ENCODE measurements at regions not wholly inside any gene's neighbourhood (a gene's known extent, or its start where the extent isn't known, plus 50 kb on each side); places are given as distances from the start of the nearest gene placed in this dataset.
"Not testable (repeated sequence)": the region's sequence is repeated elsewhere in the genome, so short reads cannot be mapped to it uniquely, and the experiment has no call there.

- no peak for DNase-seq
Measured at GRCh38 chr4:81754169-81754568, 282.5 kb upstream of the RASGEF1B start.

GRCh38 chr4:81751531-81752289, 280.0 kb upstream of the RASGEF1B start:
- no peak for DNase-seq

- no peak for DNase-seq
Measured at GRCh38 chr4:81747242-81747930, 275.7 kb upstream of the RASGEF1B start.

- no peak for DNase-seq
Measured at GRCh38 chr4:81746773-81747172, 275.1 kb upstream of the RASGEF1B start.

- peak in 1 of 2 experiments; percentile 16 for DNase-seq
Measured at GRCh38 chr4:81746071-81746470, 274.4 kb upstream of the RASGEF1B start.

GRCh38 chr4:81745050-81745449, 273.3 kb upstream of the RASGEF1B start:
- no peak for DNase-seq

- no peak for DNase-seq
Measured at GRCh38 chr4:81743731-81744435, 272.2 kb upstream of the RASGEF1B start.

GRCh38 chr4:81740487-81740886, 268.8 kb upstream of the RASGEF1B start:
- no peak for DNase-seq

- no peak for DNase-seq
Measured at GRCh38 chr4:81738891-81739290, 267.2 kb upstream of the RASGEF1B start.

- DNase-seq = no peak
Measured at GRCh38 chr4:81737865-81738559, 266.3 kb upstream of the RASGEF1B start.

- DNase-seq = no peak
Measured at GRCh38 chr4:81736324-81736723, 264.6 kb upstream of the RASGEF1B start.

- DNase-seq = no peak
Measured at GRCh38 chr4:81732980-81733379, 261.3 kb upstream of the RASGEF1B start.

GRCh38 chr4:81724925-81725329, 253.2 kb upstream of the RASGEF1B start:
- peak in 1 of 2 experiments; percentile 9 for DNase-seq

- no peak for DNase-seq
Measured at GRCh38 chr4:81723927-81724587, 252.3 kb upstream of the RASGEF1B start.

GRCh38 chr4:81723019-81723884, 251.5 kb upstream of the RASGEF1B start:
- no peak for DNase-seq

GRCh38 chr4:81722290-81722851, 250.7 kb upstream of the RASGEF1B start:
- no peak for DNase-seq

GRCh38 chr4:81715757-81716156, 244.1 kb upstream of the RASGEF1B start:
- no peak for DNase-seq

GRCh38 chr4:81715357-81715756, 243.7 kb upstream of the RASGEF1B start:
- DNase-seq = not testable (repeated sequence)

GRCh38 chr4:81714291-81714690, 242.6 kb upstream of the RASGEF1B start:
- DNase-seq = no peak

- DNase-seq = no peak
Measured at GRCh38 chr4:81712714-81713113, 241.0 kb upstream of the RASGEF1B start.

- DNase-seq = no peak
Measured at GRCh38 chr4:81704461-81704860, 232.8 kb upstream of the RASGEF1B start.

Data from NCI-H2081 (cell line).